GM18951 (cell line): ENCODE measurements at regions not wholly inside any gene's neighbourhood (a gene's known extent, or its start where the extent isn't known, plus 50 kb on each side); places are given as distances from the start of the nearest gene placed in this dataset.

Experiments
- POLR2A ChIP-seq: IDR thresholded peaks from 4 replicates; pipeline ENCODE4 v1.6.1; 2011; ENCODE audit warnings: mild to moderate bottlenecking; ENCODE audit not compliant: insufficient read length, insufficient read depth; ENCODE audit errors: extremely low read depth
- in situ Hi-C: fragments of 300-500 bp; cut with MboI; formaldehyde crosslinking; loops from one replicate; pipeline ENCODE4 v1.12.0; 2022; ENCODE audit warnings: low sequenced_read_pairs, mixed read lengths, inconsistent platforms; ENCODE audit not compliant: unreplicated experiment

GRCh38 chr12:4223273-4223845, 50.2 kb upstream of the CCND2 start:
- TF ChIP-seq POLR2A = no peak
- in situ Hi-C loops = no loop called here

- TF ChIP-seq POLR2A = no peak
- in situ Hi-C loops = no loop called here
Observed at GRCh38 chr12:4221258-4221620, 52.3 kb upstream of the CCND2 start.

- in situ Hi-C loops = no loop called here
- TF ChIP-seq POLR2A = no peak
Observed at GRCh38 chr12:4220536-4221257, 52.9 kb upstream of the CCND2 start.

GRCh38 chr12:4217091-4217490, 56.5 kb upstream of the CCND2 start:
- in situ Hi-C loops = no loop called here
- no peak for TF ChIP-seq POLR2A

GRCh38 chr12:4216187-4216927, 57.2 kb upstream of the CCND2 start:
- in situ Hi-C loops = no loop called here
- TF ChIP-seq POLR2A = no peak

- in situ Hi-C loops = no loop called here
- TF ChIP-seq POLR2A = peak; percentile 7
Observed at GRCh38 chr12:4215229-4216186, 58.1 kb upstream of the CCND2 start.

- in situ Hi-C loops = no loop called here
- TF ChIP-seq POLR2A = no peak
Observed at GRCh38 chr12:4214877-4215228, 58.7 kb upstream of the CCND2 start.

- TF ChIP-seq POLR2A = no peak
- in situ Hi-C loops = no loop called here
Observed at GRCh38 chr12:4213471-4213870, 60.1 kb upstream of the CCND2 start.

- TF ChIP-seq POLR2A = no peak
- in situ Hi-C loops = no loop called here
Observed at GRCh38 chr12:4212845-4213244, 60.7 kb upstream of the CCND2 start.

GRCh38 chr12:4211372-4211771, 62.2 kb upstream of the CCND2 start:
- no peak for TF ChIP-seq POLR2A
- in situ Hi-C loops = no loop called here

GRCh38 chr12:4210183-4210582, 63.4 kb upstream of the CCND2 start:
- no peak for TF ChIP-seq POLR2A
- in situ Hi-C loops = no loop called here

GRCh38 chr12:4206470-4206869, 67.1 kb upstream of the CCND2 start:
- TF ChIP-seq POLR2A = no peak
- in situ Hi-C loops = no loop called here

- in situ Hi-C loops = no loop called here
- no peak for TF ChIP-seq POLR2A
Observed at GRCh38 chr12:4203772-4204376, 69.7 kb upstream of the CCND2 start.
